ENCODE measurements at regions not wholly inside any gene's neighbourhood (a gene's known extent, or its start where the extent isn't known, plus 50 kb on each side); places are given as distances from the start of the nearest gene placed in this dataset.
"Not testable (repeated sequence)": the region's sequence is repeated elsewhere in the genome, so short reads cannot be mapped to it uniquely, and the experiment has no call there.

GRCh38 chr5:79924936-79925893, 65.8 kb downstream of the MTX3 start:
- DNase-seq = peak; percentile 7

GRCh38 chr5:79923431-79923830, 67.6 kb downstream of the MTX3 start:
- no peak for DNase-seq

GRCh38 chr5:79922626-79923025, 68.4 kb downstream of the MTX3 start:
- DNase-seq = no peak

- not testable (repeated sequence) for DNase-seq
Observed at GRCh38 chr5:79907452-79907851, 83.6 kb downstream of the MTX3 start.

- DNase-seq = not testable (repeated sequence)
Observed at GRCh38 chr5:79902571-79902970, 88.5 kb downstream of the MTX3 start.

- no peak for DNase-seq
Observed at GRCh38 chr5:79901631-79902030, 89.4 kb downstream of the MTX3 start.

GRCh38 chr5:79898611-79899010, 92.5 kb downstream of the MTX3 start:
- no peak for DNase-seq

- DNase-seq = no peak
Observed at GRCh38 chr5:79893976-79894375, 97.1 kb downstream of the MTX3 start.

GRCh38 chr5:79893485-79893884, 97.6 kb downstream of the MTX3 start:
- DNase-seq = no peak

- no peak for DNase-seq
Observed at GRCh38 chr5:79890930-79891249, 100.2 kb downstream of the MTX3 start.

- DNase-seq = no peak
Observed at GRCh38 chr5:79890119-79890929, 100.7 kb downstream of the MTX3 start.

- no peak for DNase-seq
Observed at GRCh38 chr5:79888643-79889042, 102.4 kb downstream of the MTX3 start.

- no peak for DNase-seq
Observed at GRCh38 chr5:79886925-79887655, 104.0 kb downstream of the MTX3 start.

- DNase-seq = no peak
Observed at GRCh38 chr5:79886456-79886855, 104.6 kb downstream of the MTX3 start.

GRCh38 chr5:79879880-79880279, 111.2 kb downstream of the MTX3 start:
- not testable (repeated sequence) for DNase-seq

GRCh38 chr5:79878721-79879336, 112.2 kb downstream of the MTX3 start:
- DNase-seq = peak; percentile 7

GRCh38 chr5:79878136-79878679, 112.9 kb downstream of the MTX3 start:
- no peak for DNase-seq

- DNase-seq = no peak
Observed at GRCh38 chr5:79876456-79876855, 114.6 kb downstream of the MTX3 start.

- DNase-seq = no peak
Observed at GRCh38 chr5:79875230-79875629, 115.8 kb downstream of the MTX3 start.

GRCh38 chr5:79873187-79873586, 117.9 kb downstream of the MTX3 start:
- no peak for DNase-seq

- no peak for DNase-seq
Observed at GRCh38 chr5:79872291-79872690, 118.8 kb downstream of the MTX3 start.

GRCh38 chr5:79871364-79872120, 119.5 kb downstream of the MTX3 start:
- DNase-seq = no peak
